Activated naive CD4-positive, alpha-beta T cell treated with anti-CD3 and anti-CD28 coated beads, Interleukin-2, amount 10 ng/mL, durations not matched to agents 7 days and 5 days (primary cell): ENCODE measurements at regions not wholly inside any gene's neighbourhood (a gene's known extent, or its start where the extent isn't known, plus 50 kb on each side); places are given as distances from the start of the nearest gene placed in this dataset.

Experiments used
- CTCF ChIA-PET: fragments of 350-600 bp; sonication (Branson Sonifier 250); formaldehyde crosslinking; loops from one replicate; lab custom pipeline; 2021; ENCODE audit warnings: antibody characterized with exemption; lab: Charles Lee
- DNase-seq: peaks from one replicate; pipeline ENCODE4 v3.0.0-alpha.2; 2020
- H3K27ac Mint-ChIP-seq: one replicate; pipeline ENCODE4 v1.8.0; 2021; ENCODE audit warnings: mild to moderate bottlenecking, moderate library complexity, mixed read lengths
- H3K27me3 Mint-ChIP-seq: one replicate; pipeline ENCODE4 v1.8.0; 2021; ENCODE audit warnings: mild to moderate bottlenecking, mixed read lengths
- H3K36me3 Mint-ChIP-seq: one replicate; pipeline ENCODE4 v1.8.0; 2021; ENCODE audit warnings: mixed read lengths
- H3K4me1 Mint-ChIP-seq: one replicate; pipeline ENCODE4 v1.8.0; 2021; ENCODE audit warnings: mixed read lengths
- H3K4me3 Mint-ChIP-seq: one replicate; pipeline ENCODE4 v1.8.0; 2021; ENCODE audit warnings: mild to moderate bottlenecking, moderate library complexity, mixed read lengths
- H3K9me3 Mint-ChIP-seq: one replicate; pipeline ENCODE4 v1.8.0; 2021; ENCODE audit warnings: mixed read lengths

DNA sequence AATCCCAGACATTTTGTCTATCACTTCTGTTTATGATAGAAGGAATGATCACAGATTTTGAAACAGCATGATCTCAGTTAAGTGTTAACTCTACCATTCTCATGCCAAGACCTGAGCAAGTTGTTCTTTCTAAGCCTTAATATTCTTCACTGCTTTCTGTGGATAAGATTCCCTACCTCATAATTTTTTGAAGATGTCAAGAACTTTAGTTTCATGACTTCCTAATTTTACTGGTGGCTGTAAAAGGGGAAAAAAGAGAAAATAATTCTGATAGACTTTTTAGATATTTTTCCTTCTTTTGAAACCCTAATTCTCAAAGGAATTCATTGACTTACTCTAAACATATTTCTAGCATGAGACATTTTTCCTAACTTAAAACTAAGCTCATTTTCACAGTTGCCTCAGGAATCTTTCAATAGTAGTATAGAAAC, 520.0 kb upstream of the LUZP2 start:
- Mint-ChIP-seq H3K27ac (no peak overlapping the region), H3K9me3 (peaks cover 10% of the 10 kb centered on the region), H3K4me3 (no peak overlapping the region), H3K36me3 (no peaks in the 10 kb centered on the region), H3K4me1 (no peaks in the 10 kb centered on the region), H3K27me3 (no peaks in the 10 kb centered on the region)
- no peak for DNase-seq
- CTCF ChIA-PET, result no interaction called here

DNA sequence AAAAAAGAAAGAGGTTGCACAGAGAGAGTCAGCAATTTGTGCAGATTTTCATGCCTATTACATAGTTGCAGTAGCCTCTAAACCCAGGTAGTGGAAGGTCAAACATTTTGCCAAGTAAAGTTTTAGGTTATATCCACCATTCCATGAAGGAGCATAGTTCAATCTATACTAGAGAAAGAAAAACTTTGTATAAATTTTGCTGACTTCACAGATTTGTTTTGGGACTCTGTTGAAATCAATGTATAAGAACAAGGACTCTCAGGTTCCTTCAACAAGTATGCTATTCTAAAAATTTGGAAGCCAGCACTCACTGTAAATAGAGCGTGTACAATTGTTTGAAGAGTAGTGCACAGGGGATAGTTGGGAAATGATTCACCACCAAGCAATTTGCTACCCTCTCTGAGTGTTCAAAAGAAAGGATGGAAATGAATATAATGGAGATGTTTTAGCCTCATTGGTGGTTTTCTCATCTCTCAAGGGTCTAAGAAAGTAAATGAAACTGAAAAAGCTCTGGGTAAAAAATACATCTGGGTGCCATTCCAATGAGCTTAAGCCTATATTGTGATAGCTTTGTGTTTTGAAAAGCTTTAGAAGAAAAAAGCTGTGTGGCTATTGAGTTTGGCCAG, 508.4 kb upstream of the LUZP2 start:
- Mint-ChIP-seq H3K4me3 (no peak overlapping the region), H3K4me1 (no peaks in the 10 kb centered on the region), H3K9me3 (peaks cover 9% of the 10 kb centered on the region), H3K36me3 (no peaks in the 10 kb centered on the region), H3K27me3 (no peaks in the 10 kb centered on the region), H3K27ac (no peak overlapping the region)
- CTCF ChIA-PET, result no interaction called here
- DNase-seq, result no peak

DNA sequence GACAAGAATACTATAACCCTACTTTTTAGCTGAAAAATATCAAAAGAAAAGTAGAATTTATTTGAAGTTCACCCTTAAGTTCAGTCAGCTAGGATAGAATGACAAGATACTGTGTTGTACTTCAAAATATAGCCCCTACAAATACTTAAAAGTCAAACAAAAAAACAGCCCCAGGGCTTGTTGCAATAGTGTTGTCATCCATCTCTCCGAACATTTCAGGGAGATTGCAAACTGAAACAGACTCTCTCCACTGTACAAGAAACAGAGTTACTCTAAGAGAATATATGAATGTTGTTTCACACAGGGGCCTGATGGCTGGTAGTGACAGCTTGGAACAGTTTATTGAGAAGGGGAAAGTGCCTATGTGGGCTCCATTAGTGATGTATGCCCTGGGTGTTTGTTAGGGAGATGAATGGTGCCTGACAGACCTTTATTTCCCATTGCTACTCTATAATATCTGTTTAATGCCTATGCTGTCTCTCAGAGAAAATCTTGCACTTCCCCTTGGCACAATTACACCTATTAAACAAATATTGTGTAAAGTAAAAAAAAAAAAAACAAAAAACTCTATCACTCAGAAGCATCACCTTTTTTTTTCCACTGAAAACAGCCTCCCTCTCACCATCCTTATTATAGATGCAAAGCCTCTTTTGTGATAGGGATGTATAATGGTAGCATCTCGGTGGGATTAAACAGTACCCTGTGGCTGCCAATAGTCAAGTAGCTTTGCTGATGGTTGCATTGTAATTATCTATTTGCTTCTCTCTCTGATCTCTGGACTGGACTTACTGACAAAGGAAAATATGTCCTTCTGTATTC, 506.3 kb upstream of the LUZP2 start:
- no peaks in the 10 kb centered on the region for H3K36me3 Mint-ChIP-seq
- CTCF ChIA-PET, result no interaction called here
- no peaks in the 10 kb centered on the region for H3K27me3 Mint-ChIP-seq
- H3K4me1 Mint-ChIP-seq, result no peaks in the 10 kb centered on the region
- H3K4me3 Mint-ChIP-seq, result no peak overlapping the region
- no peak for DNase-seq
- H3K27ac Mint-ChIP-seq, result no peak overlapping the region
- H3K9me3 Mint-ChIP-seq, result peaks cover 11% of the 10 kb centered on the region

DNA sequence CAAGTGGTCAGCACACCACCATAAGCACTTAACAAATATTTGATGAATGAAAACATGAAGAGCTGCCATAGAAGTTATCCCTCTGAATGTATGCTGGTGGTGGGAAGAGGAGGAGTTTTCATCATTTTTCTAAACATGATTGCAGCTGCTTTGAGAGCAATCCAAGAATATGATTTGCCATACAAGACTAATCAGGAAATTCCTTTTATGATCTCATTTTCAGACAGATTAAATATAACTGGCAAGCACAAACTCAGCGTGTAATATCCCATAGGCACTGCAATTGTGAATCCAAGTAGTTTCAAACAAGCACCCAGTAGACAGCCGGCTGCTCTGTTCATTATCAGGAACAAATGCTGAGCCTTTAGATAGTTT, 505.7 kb upstream of the LUZP2 start:
- no peaks in the 10 kb centered on the region for H3K36me3 Mint-ChIP-seq

DNA sequence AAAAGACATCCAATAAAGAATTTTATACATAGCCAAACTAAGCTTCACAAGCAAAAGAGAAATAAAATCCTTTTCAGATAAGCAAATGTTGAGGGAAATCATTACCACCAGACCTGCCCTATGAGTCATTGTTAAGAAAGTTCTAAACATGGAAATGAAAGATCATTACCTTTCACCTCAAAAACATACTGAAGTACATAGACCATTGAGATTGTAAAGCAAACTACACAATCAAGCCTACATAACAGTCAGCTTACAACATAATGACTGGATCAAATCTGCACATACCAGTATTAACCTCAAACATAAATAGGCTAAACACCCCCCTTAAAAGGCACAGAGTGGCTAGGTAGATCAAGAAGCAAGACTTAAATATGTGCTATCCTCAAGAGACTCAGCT, 501.0 kb upstream of the LUZP2 start:
- CTCF ChIA-PET, result no interaction called here
- no peak for DNase-seq
- Mint-ChIP-seq H3K27ac (no peak overlapping the region), H3K4me3 (no peak overlapping the region), H3K4me1 (no peaks in the 10 kb centered on the region), H3K36me3 (no peaks in the 10 kb centered on the region), H3K9me3 (peaks cover 26% of the 10 kb centered on the region), H3K27me3 (no peaks in the 10 kb centered on the region)

More for the DNA sequence above, 505.7 kb upstream of the LUZP2 start:
- H3K27ac Mint-ChIP-seq, result no peak overlapping the region
- H3K4me1 Mint-ChIP-seq, result no peaks in the 10 kb centered on the region
- no peak for DNase-seq
- no peak overlapping the region for H3K4me3 Mint-ChIP-seq
- peaks cover 12% of the 10 kb centered on the region for H3K9me3 Mint-ChIP-seq
- H3K27me3 Mint-ChIP-seq, result no peaks in the 10 kb centered on the region
- CTCF ChIA-PET, result no interaction called here

DNA sequence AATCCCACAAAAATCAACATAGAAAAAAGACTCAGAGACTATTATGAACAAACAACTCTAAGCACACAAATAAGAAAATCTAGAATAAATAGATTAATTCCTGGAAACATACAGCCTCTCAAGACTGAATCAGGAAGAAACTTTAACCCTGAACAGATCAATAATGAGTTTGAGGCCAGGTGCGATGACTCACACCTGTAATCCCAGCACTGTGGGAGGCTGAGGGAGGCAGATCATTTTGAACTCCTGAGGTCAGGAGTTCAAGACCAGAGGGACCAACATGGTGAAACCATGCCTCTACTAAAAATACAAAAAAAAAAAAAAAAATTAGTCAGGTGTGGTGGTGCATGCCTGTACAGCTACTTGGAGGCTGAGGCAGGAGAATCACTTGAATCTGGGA, 499.5 kb upstream of the LUZP2 start:
- Mint-ChIP-seq H3K9me3 (peaks cover 30% of the 10 kb centered on the region), H3K4me3 (no peak overlapping the region)
- CTCF ChIA-PET, result interaction anchor here (0.6 kb wide), 1 partner anchor 28 kb away, joined by 3 read pairs; no protein-coding TSS in a partner anchor

DNA sequence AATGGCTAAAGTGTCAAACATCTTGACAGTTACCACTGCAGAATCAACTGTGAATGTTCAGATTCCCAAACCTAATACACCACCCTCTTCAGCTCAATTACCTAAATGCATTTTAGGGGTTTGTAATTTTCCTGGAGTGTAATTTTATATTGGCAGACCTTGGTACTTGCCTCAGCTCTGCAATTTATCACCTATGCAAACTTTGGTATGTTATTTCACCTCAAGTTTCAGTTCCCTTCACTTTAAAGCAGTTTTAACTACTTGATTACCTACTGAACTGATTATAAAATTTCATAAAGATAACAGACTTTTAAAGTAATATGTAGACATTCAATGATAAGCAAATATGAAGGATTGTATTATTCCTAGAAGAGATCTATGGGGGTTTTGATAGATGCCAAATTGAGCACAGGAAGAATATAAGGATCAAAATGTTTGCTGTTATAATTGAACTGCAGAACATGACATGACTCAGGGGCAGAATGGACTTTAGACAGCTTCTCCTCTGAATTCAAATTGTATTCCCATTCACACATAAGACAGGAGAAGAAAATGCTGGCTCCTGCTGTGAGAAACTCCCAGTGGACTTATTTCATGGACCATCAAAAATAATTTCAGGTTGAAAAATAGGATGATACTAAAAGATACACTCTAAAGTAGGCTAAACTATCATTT, 491.5 kb upstream of the LUZP2 start:
- peaks cover 22% of the 10 kb centered on the region for H3K9me3 Mint-ChIP-seq
- no peak overlapping the region for H3K27ac Mint-ChIP-seq
- H3K36me3 Mint-ChIP-seq, result no peaks in the 10 kb centered on the region
- H3K27me3 Mint-ChIP-seq, result no peaks in the 10 kb centered on the region
- H3K4me1 Mint-ChIP-seq, result no peaks in the 10 kb centered on the region
- H3K4me3 Mint-ChIP-seq, result no peak overlapping the region
- CTCF ChIA-PET, result no interaction called here
- DNase-seq, result no peak

More for the DNA sequence above, 499.5 kb upstream of the LUZP2 start:
- Mint-ChIP-seq H3K27me3 (no peaks in the 10 kb centered on the region), H3K27ac (no peak overlapping the region), H3K4me1 (no peaks in the 10 kb centered on the region), H3K36me3 (no peaks in the 10 kb centered on the region)
- no peak for DNase-seq

DNA sequence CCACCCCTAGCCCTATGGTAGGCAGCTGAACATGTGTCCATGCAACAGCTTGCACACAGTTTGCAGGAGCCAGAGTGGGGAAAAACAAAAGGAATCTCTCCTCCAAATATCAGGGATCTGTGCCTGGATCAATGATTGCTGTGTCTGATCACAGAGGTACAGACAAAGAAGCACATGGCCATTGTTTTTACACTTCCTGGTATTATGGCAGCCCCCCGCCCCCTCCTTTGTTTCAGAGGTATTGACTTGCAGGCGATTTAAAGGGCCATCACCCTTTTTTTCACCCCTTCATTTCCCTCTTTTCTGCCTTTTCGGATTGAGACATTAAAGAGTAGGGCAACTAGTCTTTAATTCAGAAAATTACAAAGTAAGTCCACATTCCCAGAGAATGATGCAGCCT, 453.0 kb upstream of the LUZP2 start:
- no peaks in the 10 kb centered on the region for H3K36me3 Mint-ChIP-seq
- H3K27me3 Mint-ChIP-seq, result no peaks in the 10 kb centered on the region
- no peak for DNase-seq
- peaks cover 7% of the 10 kb centered on the region for H3K9me3 Mint-ChIP-seq
- H3K4me3 Mint-ChIP-seq, result no peak overlapping the region
- no peaks in the 10 kb centered on the region for H3K4me1 Mint-ChIP-seq
- no peak overlapping the region for H3K27ac Mint-ChIP-seq
- CTCF ChIA-PET, result no interaction called here

DNA sequence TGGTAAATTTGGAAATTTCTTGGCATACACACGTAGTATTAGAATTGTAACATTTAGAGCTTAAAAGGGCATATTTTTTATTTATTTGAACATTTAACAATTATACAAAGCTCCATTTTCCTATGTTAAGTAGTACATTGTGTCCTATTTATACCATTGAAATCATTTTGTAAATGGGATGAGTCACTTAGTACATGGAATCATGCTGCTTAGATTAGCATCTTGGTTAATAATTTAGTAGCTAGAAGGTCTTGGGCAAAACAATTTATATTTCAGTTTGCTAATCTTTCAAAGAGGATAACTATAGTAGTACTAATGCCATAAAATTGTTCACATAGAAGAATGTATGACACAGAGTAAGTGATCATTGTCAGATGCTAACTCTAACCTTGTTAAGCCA, 450.1 kb upstream of the LUZP2 start:
- peaks cover 7% of the 10 kb centered on the region for H3K9me3 Mint-ChIP-seq
- no peak for DNase-seq
- CTCF ChIA-PET, result no interaction called here
- H3K4me3 Mint-ChIP-seq, result no peak overlapping the region
- H3K27ac Mint-ChIP-seq, result no peak overlapping the region
- H3K4me1 Mint-ChIP-seq, result no peaks in the 10 kb centered on the region
- no peaks in the 10 kb centered on the region for H3K27me3 Mint-ChIP-seq
- no peaks in the 10 kb centered on the region for H3K36me3 Mint-ChIP-seq

DNA sequence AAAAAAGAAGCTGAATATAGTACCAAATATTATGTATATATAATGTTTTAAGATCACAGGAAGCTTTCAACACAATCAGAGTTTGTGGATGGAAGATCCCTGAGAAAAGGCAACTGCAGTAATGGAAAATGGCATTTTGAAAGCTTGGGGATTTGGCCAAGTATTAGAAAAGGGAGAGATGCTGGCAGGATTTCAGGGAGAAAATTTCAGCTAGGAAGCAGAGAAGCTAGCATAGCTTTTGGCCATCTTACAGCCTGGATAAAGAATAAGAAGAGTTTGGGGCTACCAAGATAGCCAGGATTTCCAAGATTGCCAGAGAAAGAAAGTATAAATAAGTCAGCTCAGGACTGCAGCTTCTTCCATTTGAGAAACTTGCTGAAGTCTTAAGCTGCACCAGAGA, 440.8 kb upstream of the LUZP2 start:
- Mint-ChIP-seq H3K9me3 (peaks cover 3% of the 10 kb centered on the region), H3K27me3 (no peaks in the 10 kb centered on the region), H3K36me3 (no peaks in the 10 kb centered on the region), H3K27ac (no peak overlapping the region), H3K4me1 (no peaks in the 10 kb centered on the region), H3K4me3 (no peak overlapping the region)
- CTCF ChIA-PET, result no interaction called here
- DNase-seq, result no peak

DNA sequence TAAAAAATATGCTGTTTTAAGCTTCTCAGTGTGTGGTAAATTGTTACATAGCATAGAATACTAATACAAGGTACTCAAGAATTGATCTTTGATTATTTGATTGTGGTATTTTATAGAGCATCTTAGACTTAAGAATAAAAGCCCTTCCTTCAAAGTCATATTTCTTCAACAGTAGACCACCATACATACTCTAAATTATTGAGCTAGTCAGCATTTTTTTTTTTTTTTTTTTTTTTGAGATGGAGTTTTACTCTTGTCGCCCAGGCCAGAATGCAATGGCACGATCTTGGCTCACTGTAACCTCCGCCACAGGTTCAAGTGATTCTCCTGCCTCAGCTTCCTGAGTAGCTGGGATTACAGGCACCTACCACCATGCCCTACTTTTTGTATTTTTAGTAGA, 436.7 kb upstream of the LUZP2 start:
- Mint-ChIP-seq H3K27ac (no peak overlapping the region), H3K4me1 (no peaks in the 10 kb centered on the region), H3K4me3 (no peak overlapping the region), H3K9me3 (peaks cover 3% of the 10 kb centered on the region), H3K27me3 (no peaks in the 10 kb centered on the region), H3K36me3 (no peaks in the 10 kb centered on the region)
- DNase-seq, result no peak
- CTCF ChIA-PET, result no interaction called here

DNA sequence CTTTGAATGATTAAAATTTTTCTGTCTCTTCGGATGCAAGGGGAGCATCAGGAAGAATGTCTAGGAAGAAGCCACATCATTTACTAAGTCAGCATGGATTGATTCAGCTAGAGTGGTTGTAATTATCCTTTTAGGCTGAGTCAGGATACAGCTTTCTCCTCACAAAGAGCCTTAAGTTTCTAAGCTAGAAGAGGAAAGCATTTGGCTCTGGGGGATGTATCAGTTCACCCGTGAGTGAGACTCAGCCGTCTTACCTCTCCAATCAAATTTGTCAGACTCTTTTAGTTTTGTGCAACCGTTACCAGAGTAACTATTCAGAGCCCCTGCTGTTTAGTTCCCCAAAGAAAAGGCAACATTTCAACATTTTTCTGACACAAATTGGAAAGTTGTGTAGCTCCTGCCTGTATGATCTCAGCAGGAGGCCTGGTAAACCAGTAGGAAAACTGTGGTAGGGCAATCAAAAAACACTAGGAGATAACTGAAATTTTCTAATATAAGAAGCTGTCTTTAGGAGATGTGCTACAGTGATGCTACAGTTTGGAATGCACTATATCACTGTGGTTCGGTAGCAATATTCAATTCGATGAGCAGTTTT, 432.4 kb upstream of the LUZP2 start:
- H3K4me1 Mint-ChIP-seq, result no peaks in the 10 kb centered on the region
- DNase-seq, result no peak
- no peak overlapping the region for H3K4me3 Mint-ChIP-seq
- no peaks in the 10 kb centered on the region for H3K9me3 Mint-ChIP-seq
- no peaks in the 10 kb centered on the region for H3K27me3 Mint-ChIP-seq
- no peaks in the 10 kb centered on the region for H3K36me3 Mint-ChIP-seq
- no peak overlapping the region for H3K27ac Mint-ChIP-seq
- CTCF ChIA-PET, result no interaction called here

DNA sequence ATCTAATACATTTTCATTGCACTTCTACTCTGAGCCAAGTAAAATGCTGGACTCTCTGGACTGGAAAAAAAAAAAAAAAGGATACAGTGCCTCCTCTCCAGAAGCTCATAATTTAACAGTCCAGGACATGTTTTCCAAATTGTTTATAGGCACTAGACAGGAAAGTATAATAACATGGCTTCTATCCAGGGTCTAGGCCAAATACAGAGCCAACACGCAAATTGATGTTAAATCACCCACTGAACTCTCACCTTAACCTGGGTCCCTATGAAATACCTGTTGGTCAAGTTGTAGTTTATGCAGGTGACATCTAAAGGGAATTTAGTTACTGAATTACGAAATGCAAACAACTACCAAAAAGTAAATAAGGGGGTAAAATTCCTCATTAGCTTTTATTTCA, 428.7 kb upstream of the LUZP2 start:
- no peak for DNase-seq
- no peaks in the 10 kb centered on the region for H3K4me1 Mint-ChIP-seq
- no peaks in the 10 kb centered on the region for H3K36me3 Mint-ChIP-seq
- no peak overlapping the region for H3K4me3 Mint-ChIP-seq
- H3K27me3 Mint-ChIP-seq, result no peaks in the 10 kb centered on the region
- H3K9me3 Mint-ChIP-seq, result peaks cover 11% of the 10 kb centered on the region
- no peak overlapping the region for H3K27ac Mint-ChIP-seq
- CTCF ChIA-PET, result no interaction called here

DNA sequence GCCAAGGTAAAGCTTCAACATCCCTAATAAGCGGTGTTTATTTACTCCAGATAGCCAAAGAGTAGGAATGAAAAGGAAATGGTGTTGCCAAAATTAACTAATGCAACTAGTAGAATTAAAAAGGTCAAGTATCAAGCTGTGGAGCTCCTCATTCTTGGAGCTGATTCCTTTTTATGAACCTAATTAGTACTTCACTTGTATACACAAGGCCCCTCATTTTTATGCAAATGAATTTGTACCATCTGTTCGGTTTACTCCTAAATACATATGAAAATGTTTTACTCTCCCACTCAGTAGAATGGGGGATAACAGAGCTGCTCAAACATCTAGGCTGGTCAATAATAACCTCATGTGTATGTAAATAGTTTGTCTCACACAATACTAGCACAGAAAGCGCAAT, 426.4 kb upstream of the LUZP2 start:
- no peaks in the 10 kb centered on the region for H3K4me1 Mint-ChIP-seq
- no peaks in the 10 kb centered on the region for H3K36me3 Mint-ChIP-seq
- no peak overlapping the region for H3K27ac Mint-ChIP-seq
- CTCF ChIA-PET, result no interaction called here
- DNase-seq, result no peak
- no peaks in the 10 kb centered on the region for H3K27me3 Mint-ChIP-seq
- peaks cover 11% of the 10 kb centered on the region for H3K9me3 Mint-ChIP-seq
- H3K4me3 Mint-ChIP-seq, result no peak overlapping the region
